Pancreas (tissue), 10 donors: ENCODE measurements at regions not wholly inside any gene's neighbourhood (a gene's known extent, or its start where the extent isn't known, plus 50 kb on each side); places are given as distances from the start of the nearest gene placed in this dataset.

ENCODE experiments used
- ATAC-seq, 4 donors: fragments of 200-7000 bp; cut with Tn5 transposase; one replicate each; pipeline versions ENCODE4 v1.8.0 to v1.9.1; 2020; ENCODE audit warnings: mild to moderate bottlenecking in 4 of 4, moderate library complexity in 4 of 4
- DNase-seq, 6 donors: peaks; one replicate each; pipeline ENCODE4 v3.0.0-alpha.2; 2020
- FAIRE-seq: peaks from 2 replicates; lab custom pipeline; 2012; peaks lifted over from hg19 to GRCh38; lab: Jason Lieb, UNC
- H3K27ac ChIP-seq, 4 donors: fragments of 200-600 bp; sonication (generic); 1 replicate in 3 of 4; 2 replicates in 1 of 4; pipeline versions ENCODE4 v1.5.0 to v1.8.0; 2020
- H3K27me3 ChIP-seq, 4 donors: fragments of 200-600 bp; one replicate each; pipeline ENCODE4 v1.8.0; 2021
- H3K36me3 ChIP-seq, 3 donors: fragments of 200-600 bp; sonication (generic) in 1 of 3; one replicate each; pipeline versions ENCODE4 v1.5.0 to v1.8.0; 2020 to 2021
- H3K4me1 ChIP-seq, 3 donors: fragments of 200-600 bp; one replicate each; pipeline ENCODE4 v1.8.0; 2021
- H3K4me3 ChIP-seq, 4 donors: fragments of 200-600 bp; sonication (generic) in 2 of 4; one replicate each; pipeline versions ENCODE4 v1.5.0 to v1.8.0; 2020 to 2021
- H3K9me3 ChIP-seq, 4 donors: fragments of 200-600 bp; one replicate each; pipeline ENCODE4 v1.8.0; 2021
- WGBS, 2 donors: extraction: QIAGEN DNeasy Blood & Tissue Kit; methylation state at CpG; one replicate each; pipeline ENCODE4 v1.1.7; 2013; 5-methylcytosine and 5-hydroxymethylcytosine counted together
- intact Hi-C, 3 donors: fragments of 100-400 bp; cut with DNase I; formaldehyde crosslinking; loops; one replicate each; pipeline versions ENCODE4 v1.11.1 to v1.14.2; 2022
- TF ChIP-seq, protein P1 (sequence below), 4 donors: fragments of 200-600 bp; sonication (generic) in 3 of 4; IDR thresholded peaks; one replicate each; pipeline versions ENCODE4 v1.5.0 to v1.8.0; 2021; ENCODE audit warnings: antibody characterized with exemption in 4 of 4
- donor health status: healthy with polysubstance abuse.
- donor health status: DM: no; HTN: no; CAD: no; lungs with moderate emphysema.
- donor health status: DM: no; HTN: no; CAD: no.
- donor health status: control.
- donor health status: control.
- donor health status: Bipolar disorder and iron deficiency.
- donor health status: DM: yes; HTN: yes; CAD: no.
- donor health status: DM: no; HTN: no; CAD: no.
- donor health status: DM: no; HTN: no; CAD: no.
- donor health status: DM: yes; HTN: yes; CAD: no.

DNA sequence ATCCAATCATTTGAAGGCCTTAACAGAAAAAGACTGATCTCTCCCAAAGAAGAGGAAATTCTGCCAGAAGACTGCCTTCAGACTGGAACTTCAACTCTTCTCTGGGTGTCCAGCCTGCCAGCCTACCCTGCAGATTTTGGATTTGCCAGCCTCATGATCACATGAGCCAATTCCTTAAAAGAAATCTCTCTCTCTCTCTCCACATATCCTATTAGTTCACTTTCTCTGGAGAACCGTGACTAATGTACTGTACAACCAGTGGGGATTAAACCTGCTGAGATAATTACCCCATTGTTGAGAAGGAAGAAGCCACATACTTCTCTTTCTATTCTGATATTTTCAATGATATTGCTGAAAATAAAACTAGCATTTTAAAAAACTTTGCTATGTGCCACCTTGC lies 711.3 kb upstream of the AMOT start:
- no peak overlapping the region for H3K27ac ChIP-seq
- no peak for ATAC-seq
- FAIRE-seq: no peak
- no peak for DNase-seq
- TF ChIP-seq, protein P1, sequence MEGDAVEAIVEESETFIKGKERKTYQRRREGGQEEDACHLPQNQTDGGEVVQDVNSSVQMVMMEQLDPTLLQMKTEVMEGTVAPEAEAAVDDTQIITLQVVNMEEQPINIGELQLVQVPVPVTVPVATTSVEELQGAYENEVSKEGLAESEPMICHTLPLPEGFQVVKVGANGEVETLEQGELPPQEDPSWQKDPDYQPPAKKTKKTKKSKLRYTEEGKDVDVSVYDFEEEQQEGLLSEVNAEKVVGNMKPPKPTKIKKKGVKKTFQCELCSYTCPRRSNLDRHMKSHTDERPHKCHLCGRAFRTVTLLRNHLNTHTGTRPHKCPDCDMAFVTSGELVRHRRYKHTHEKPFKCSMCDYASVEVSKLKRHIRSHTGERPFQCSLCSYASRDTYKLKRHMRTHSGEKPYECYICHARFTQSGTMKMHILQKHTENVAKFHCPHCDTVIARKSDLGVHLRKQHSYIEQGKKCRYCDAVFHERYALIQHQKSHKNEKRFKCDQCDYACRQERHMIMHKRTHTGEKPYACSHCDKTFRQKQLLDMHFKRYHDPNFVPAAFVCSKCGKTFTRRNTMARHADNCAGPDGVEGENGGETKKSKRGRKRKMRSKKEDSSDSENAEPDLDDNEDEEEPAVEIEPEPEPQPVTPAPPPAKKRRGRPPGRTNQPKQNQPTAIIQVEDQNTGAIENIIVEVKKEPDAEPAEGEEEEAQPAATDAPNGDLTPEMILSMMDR (IDR thresholded peaks at IDR 0.05): no peak
- no peaks in the 10 kb centered on the region for H3K9me3 ChIP-seq
- intact Hi-C loops: no loop called here
- H3K4me3 ChIP-seq: no peak overlapping the region
- no peaks in the 10 kb centered on the region for H3K36me3 ChIP-seq
- H3K27me3 ChIP-seq: peaks cover 0 to 2% (median 0%) of the 10 kb centered on the region in 4 donors
- H3K4me1 ChIP-seq: no peaks in the 10 kb centered on the region
- WGBS, 2 donors: 80 to 90% methylated on average over 1 of the region's 1 CpG

DNA sequence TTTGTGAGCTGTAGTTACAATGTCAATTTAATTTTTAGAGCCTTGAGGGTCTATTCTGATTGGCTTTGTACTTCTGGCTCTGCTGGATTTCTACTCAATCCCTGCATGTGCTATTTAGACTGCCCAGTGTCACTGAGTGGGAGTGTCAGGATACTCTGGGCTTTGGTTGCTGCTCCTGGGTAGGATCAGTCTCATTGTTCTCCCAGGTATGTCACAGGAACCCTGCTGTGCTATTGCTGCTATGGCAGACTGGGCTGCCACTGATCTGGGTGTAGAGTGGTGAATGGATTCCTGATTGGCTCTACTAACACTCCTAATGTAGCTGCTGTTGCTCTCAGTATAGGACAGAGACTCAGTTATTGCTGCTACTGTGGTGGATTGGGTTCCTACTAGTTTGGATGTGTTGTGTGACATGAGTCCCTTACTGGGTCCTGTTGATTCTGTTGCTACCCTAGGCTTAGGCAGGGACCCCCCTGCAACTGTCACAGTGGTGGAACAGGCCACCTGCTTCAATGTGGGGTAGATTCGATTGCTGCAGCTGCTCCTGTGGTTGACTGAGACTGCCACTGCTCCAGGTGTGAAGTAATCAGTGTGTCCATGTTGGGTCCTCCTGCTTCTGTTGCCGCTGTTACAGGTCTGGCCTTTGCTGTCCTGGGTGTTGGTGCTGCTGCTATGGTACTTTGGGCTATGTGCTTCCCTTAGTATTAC lies 707.8 kb upstream of the AMOT start:
- H3K4me3 ChIP-seq: no peak overlapping the region
- H3K36me3 ChIP-seq: no peaks in the 10 kb centered on the region
- ATAC-seq: no peak
- no peak for DNase-seq
- WGBS, 2 donors: 44 to 76% methylated on average over 2 of the region's 2 CpGs
- intact Hi-C loops: no loop called here
- TF ChIP-seq, protein P1 (IDR thresholded peaks at IDR 0.05): no peak
- no peak for FAIRE-seq
- no peak overlapping the region for H3K27ac ChIP-seq
- no peaks in the 10 kb centered on the region for H3K4me1 ChIP-seq
- no peaks in the 10 kb centered on the region for H3K27me3 ChIP-seq
- no peaks in the 10 kb centered on the region for H3K9me3 ChIP-seq

DNA sequence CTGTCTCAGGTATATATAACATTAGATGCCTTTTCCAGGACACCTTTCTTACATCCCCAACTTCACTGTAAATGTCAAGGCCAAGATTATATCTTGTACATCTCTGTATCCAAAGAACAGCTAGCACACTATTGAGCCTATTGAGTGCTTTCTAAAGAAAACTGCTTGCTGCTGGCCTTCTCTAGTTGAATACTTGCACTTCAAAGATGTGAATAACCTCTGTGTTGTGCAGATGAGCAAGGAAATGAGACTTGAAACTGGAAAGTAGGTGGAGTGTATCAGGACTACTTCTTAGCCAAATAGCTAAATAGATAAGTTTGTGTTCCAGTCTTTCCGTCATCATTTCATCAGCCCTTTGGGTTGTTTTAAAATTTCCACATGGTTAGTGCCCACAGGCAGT lies 704.4 kb upstream of the AMOT start:
- DNase-seq (no peak), ATAC-seq (no peak), FAIRE-seq (no peak)
- H3K4me1 ChIP-seq: no peaks in the 10 kb centered on the region
- H3K27me3 ChIP-seq: no peaks in the 10 kb centered on the region
- WGBS, 2 donors: no CpG with 5 or more reads among the region's 1 CpG
- H3K9me3 ChIP-seq: no peaks in the 10 kb centered on the region
- intact Hi-C loops: no loop called here
- no peak overlapping the region for H3K4me3 ChIP-seq
- TF ChIP-seq, protein P1 (IDR thresholded peaks at IDR 0.05): no peak
- H3K27ac ChIP-seq: no peak overlapping the region
- H3K36me3 ChIP-seq: no peaks in the 10 kb centered on the region

DNA sequence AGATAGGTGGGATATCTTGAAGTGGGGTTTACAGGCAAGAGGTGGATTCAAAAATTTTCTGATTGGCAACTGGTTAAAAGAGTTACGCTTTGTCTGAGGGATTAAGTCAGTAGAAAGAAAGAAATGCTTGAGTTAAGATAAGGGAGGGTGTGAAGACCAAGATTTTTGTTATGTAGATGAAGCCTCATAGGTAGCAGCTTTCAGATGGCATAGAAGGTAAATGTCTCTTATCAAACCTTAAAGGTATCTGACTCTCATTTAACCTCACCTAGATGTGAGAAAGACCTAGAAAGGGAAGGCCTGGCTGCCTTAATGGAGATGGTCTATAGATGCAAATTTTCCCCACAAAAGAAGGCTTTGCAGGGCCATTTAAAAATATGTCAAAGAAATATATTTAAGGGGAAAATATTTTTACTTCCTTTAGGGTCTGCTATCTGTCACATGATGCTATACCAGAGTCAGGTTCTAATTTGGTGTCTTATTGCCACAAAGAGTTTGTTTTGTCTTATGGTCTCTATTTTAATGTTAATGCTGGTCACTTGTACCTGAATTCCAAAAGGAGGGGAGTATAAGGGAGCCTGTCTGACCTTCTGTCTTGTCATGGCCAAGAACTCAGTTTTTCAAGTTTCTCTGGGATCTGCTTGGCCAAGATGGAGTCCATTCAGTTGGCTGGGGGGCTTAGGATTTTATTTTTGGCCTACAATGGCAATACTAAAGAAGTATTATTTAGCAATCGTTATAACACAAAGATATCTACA lies 699.1 kb upstream of the AMOT start:
- 81 to 88% methylated on average over 2 of the region's 2 CpGs for WGBS, 2 donors
- Histone ChIP-seq H3K4me1 (no peaks in the 10 kb centered on the region), H3K4me3 (no peak overlapping the region), H3K27me3 (no peaks in the 10 kb centered on the region), H3K27ac (no peak overlapping the region), H3K9me3 (no peaks in the 10 kb centered on the region), H3K36me3 (no peaks in the 10 kb centered on the region)
- intact Hi-C loops: no loop called here
- FAIRE-seq: no peak
- no peak for ATAC-seq
- TF ChIP-seq, protein P1 (IDR thresholded peaks at IDR 0.05): no peak
- DNase-seq: no peak
